Esophagus muscularis mucosa (tissue), 4 donors: ENCODE measurements at regions not wholly inside any gene's neighbourhood (a gene's known extent, or its start where the extent isn't known, plus 50 kb on each side); places are given as distances from the start of the nearest gene placed in this dataset.

ENCODE experiments used
- DNase-seq: peaks from one replicate; pipeline ENCODE4 v3.0.0-alpha.2; 2017; ENCODE audit errors: extremely low spot score
- H3K27ac ChIP-seq, 4 donors: fragments of 200-600 bp; sonication (generic); replicated peaks in 1 of 4; 1 replicate in 3 of 4; 2 replicates in 1 of 4; pipeline ENCODE4 v1.5.1; 2016 to 2019; ENCODE audit warnings: mild to moderate bottlenecking in 1 of 4
- H3K27me3 ChIP-seq, 4 donors: fragments of 200-600 bp; sonication (generic); one replicate each; pipeline versions ENCODE4 v1.5.1 to v1.6.0; 2016 to 2019
- H3K36me3 ChIP-seq, 4 donors: fragments of 200-600 bp; sonication (generic); one replicate each; pipeline ENCODE4 v1.5.1; 2016 to 2019
- H3K4me1 ChIP-seq, 4 donors: fragments of 200-600 bp; sonication (generic); one replicate each; pipeline ENCODE4 v1.5.1; 2016 to 2019
- H3K4me3 ChIP-seq, 4 donors: fragments of 200-600 bp; sonication (generic); 1 replicate in 2 of 4; 2 replicates in 2 of 4; pipeline ENCODE4 v1.5.1; 2016 to 2019; ENCODE audit warnings: mild to moderate bottlenecking in 4 of 4, moderate library complexity in 1 of 4
- H3K9me3 ChIP-seq, 4 donors: fragments of 200-600 bp; sonication (generic); 1 replicate in 3 of 4; 2 replicates in 1 of 4; pipeline ENCODE4 v1.5.1; 2016 to 2019
- EP300 ChIP-seq: sonication (generic); formaldehyde crosslinking; IDR thresholded peaks from one replicate; pipeline ENCODE4 v1.6.1; 2017; ENCODE audit warnings: antibody characterized with exemption
- POLR2A ChIP-seq: fragments of 450-650 bp; IDR thresholded peaks from one replicate; pipeline ENCODE4 v1.6.1; 2017; ENCODE audit warnings: antibody characterized with exemption, moderate library complexity, mild to moderate bottlenecking, low read depth
- POLR2AphosphoS5 ChIP-seq, 2 donors: sonication (generic); formaldehyde crosslinking; IDR thresholded peaks; one replicate each; pipeline ENCODE4 v1.6.1; 2017; ENCODE audit warnings: antibody characterized with exemption in 2 of 2
- WGBS: methylation state at CpG from one replicate; pipeline ENCODE4 v1.1.5; 2018; 5-methylcytosine and 5-hydroxymethylcytosine counted together
- intact Hi-C: fragments of 100-400 bp; cut with DNase I; formaldehyde crosslinking; loops from one replicate; pipeline ENCODE4 v1.15.1; 2023
- TF ChIP-seq, protein P1 (sequence below), 3 experiments: fragments of 200-600 bp in 2 of 3; fragments of 450-650 bp in 1 of 3; sonication (generic) in 2 of 3; IDR thresholded peaks; one replicate each; pipeline ENCODE4 v1.5.1; 2017 to 2019; ENCODE audit warnings: antibody characterized with exemption in 3 of 3, mild to moderate bottlenecking in 2 of 3, moderate library complexity in 1 of 3

DNA sequence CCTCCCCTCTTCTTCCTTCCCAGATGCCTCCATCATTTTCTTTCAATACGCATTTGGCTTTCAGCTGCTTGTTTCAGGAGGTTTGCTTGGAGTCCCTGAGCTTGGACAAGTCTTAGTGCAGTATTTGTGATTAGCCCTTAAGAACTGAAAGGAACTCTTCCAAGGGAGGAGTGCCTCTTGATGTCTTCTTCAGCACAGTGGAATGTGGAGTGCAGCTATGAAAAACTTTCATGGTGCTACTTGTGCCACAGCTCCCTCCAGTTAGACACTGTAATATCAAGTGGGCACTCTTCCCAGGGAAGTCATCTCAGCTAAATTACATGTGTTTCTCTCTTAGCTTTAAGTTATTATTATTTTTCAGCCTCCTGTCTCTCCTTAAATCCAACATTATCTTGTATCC is 173.1 kb downstream of the NECTIN3 start:
- no peak for DNase-seq
- no peak for TF ChIP-seq POLR2A
- TF ChIP-seq, protein P1, sequence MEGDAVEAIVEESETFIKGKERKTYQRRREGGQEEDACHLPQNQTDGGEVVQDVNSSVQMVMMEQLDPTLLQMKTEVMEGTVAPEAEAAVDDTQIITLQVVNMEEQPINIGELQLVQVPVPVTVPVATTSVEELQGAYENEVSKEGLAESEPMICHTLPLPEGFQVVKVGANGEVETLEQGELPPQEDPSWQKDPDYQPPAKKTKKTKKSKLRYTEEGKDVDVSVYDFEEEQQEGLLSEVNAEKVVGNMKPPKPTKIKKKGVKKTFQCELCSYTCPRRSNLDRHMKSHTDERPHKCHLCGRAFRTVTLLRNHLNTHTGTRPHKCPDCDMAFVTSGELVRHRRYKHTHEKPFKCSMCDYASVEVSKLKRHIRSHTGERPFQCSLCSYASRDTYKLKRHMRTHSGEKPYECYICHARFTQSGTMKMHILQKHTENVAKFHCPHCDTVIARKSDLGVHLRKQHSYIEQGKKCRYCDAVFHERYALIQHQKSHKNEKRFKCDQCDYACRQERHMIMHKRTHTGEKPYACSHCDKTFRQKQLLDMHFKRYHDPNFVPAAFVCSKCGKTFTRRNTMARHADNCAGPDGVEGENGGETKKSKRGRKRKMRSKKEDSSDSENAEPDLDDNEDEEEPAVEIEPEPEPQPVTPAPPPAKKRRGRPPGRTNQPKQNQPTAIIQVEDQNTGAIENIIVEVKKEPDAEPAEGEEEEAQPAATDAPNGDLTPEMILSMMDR (IDR thresholded peaks at IDR 0.05) = no peak
- no peak for TF ChIP-seq POLR2AphosphoS5 (IDR thresholded peaks at IDR 0.05)
- TF ChIP-seq EP300 = no peak
- Histone ChIP-seq H3K4me3 (no peak overlapping the region), H3K4me1 (no peaks in the 10 kb centered on the region), H3K36me3 (no peaks in the 10 kb centered on the region), H3K27me3 (no peaks in the 10 kb centered on the region), H3K9me3 (peaks cover 0 to 16% (median 2%) of the 10 kb centered on the region in 4 donors), H3K27ac (no peak overlapping the region)
- intact Hi-C loops = no loop called here
- WGBS = 75% methylated on average over 1 of the region's 1 CpG

DNA sequence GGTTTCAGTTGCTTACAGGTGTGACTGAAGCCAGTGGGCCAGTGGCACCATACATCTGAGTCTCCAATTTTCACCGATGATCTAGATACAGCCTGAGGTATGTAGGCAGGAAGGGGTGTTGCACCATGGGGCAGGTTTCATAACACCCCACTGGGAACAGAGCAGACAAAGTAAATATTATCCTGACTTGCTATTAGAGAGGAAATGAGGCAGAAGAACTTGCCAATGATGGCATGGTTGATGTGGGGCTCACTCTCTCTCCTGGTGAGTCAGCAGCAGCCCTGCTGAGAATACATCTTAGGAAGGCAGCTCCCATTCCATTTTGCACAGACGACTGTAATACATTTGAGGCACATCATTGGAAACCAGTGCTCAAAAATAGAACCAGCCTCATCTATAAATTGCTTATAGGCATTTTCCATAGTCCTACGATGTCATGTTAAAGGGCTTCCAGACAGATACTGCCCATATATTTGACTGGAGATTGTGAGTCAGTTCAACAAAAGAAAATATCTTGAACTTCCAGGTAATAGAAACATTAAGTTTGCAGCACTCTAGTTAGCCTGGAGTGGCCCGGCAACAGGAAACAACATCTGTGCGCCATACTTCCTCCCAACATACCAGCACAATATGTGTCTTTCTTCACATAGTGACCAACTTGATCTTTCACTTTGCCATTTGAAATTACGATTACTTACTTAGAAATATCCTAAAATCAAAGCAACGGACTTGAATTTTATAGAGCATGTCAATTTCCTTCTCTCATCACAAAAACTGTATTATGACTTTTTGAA is 175.5 kb downstream of the NECTIN3 start:
- Histone ChIP-seq H3K36me3 (no peaks in the 10 kb centered on the region), H3K27ac (no peak overlapping the region), H3K9me3 (peaks cover 0 to 11% (median under 1%) of the 10 kb centered on the region in 4 donors), H3K4me1 (no peaks in the 10 kb centered on the region), H3K4me3 (no peak overlapping the region), H3K27me3 (no peaks in the 10 kb centered on the region)
- 85% methylated on average over 7 of the region's 7 CpGs for WGBS
- intact Hi-C loops = no loop called here
- no peak for DNase-seq
- no peak for TF ChIP-seq EP300
- TF ChIP-seq, protein P1 (IDR thresholded peaks at IDR 0.05) = no peak
- no peak for TF ChIP-seq POLR2AphosphoS5 (IDR thresholded peaks at IDR 0.05)
- no peak for TF ChIP-seq POLR2A

DNA sequence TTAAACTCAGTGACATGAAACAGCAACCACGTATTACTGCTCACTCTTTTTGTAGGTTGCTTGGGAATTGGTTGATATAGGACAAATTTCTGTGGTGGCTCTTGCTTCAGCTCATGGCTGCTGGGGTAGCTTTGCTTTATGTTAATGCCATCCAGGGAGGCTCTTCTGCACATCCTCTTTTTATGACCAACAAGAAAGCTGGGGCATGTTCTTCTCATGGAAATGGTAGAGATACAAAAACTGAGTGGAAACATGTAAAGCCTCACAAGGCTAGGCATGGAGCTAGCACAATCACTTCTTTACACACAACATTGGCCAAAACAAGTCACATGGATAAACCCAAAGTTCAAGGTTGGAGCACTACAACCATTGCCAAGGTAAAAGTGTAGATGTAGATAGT is 176.8 kb downstream of the NECTIN3 start:
- intact Hi-C loops = no loop called here
- DNase-seq = no peak
- Histone ChIP-seq H3K27ac (no peak overlapping the region), H3K27me3 (no peaks in the 10 kb centered on the region), H3K4me3 (no peak overlapping the region), H3K9me3 (no peaks in the 10 kb centered on the region), H3K36me3 (no peaks in the 10 kb centered on the region), H3K4me1 (no peaks in the 10 kb centered on the region)
- 56% methylated on average over 1 of the region's 1 CpG for WGBS
- no peak for TF ChIP-seq POLR2AphosphoS5 (IDR thresholded peaks at IDR 0.05)
- TF ChIP-seq POLR2A = no peak
- TF ChIP-seq, protein P1 (IDR thresholded peaks at IDR 0.05) = no peak
- TF ChIP-seq EP300 = no peak

DNA sequence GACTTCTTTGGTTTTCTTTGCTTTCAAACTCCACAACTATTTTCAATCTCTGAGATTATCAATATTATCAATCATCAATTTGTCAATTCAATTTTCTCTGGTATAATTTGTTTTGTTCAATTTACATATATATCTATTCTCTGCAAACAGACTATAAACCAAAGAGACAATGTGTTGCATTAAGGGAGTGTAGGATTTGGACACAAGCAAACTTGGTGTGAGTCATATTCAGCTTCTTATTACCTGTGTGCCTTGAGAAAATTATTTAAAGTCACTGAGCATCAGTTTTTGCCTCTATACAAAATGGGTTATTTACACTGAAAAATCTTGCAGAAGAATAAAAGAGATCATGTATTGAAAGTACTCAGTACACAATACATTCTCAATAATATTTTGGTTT is 177.8 kb downstream of the NECTIN3 start:
- TF ChIP-seq, protein P1 (IDR thresholded peaks at IDR 0.05) = no peak
- TF ChIP-seq POLR2AphosphoS5 (IDR thresholded peaks at IDR 0.05) = no peak
- no peak for TF ChIP-seq EP300
- H3K9me3 ChIP-seq = no peaks in the 10 kb centered on the region
- intact Hi-C loops = no loop called here
- H3K4me1 ChIP-seq = no peaks in the 10 kb centered on the region
- no peaks in the 10 kb centered on the region for H3K36me3 ChIP-seq
- no peaks in the 10 kb centered on the region for H3K27me3 ChIP-seq
- no peak for DNase-seq
- H3K4me3 ChIP-seq = no peak overlapping the region
- H3K27ac ChIP-seq = no peak overlapping the region

GRCh38 chr3:111252779-111253178 is 181.2 kb downstream of the NECTIN3 start:
- intact Hi-C loops = no loop called here
- no peak overlapping the region for H3K27ac ChIP-seq
- no peak overlapping the region for H3K4me3 ChIP-seq
- no peaks in the 10 kb centered on the region for H3K27me3 ChIP-seq
- 49% methylated on average over 3 of the region's 3 CpGs for WGBS
- no peaks in the 10 kb centered on the region for H3K4me1 ChIP-seq
- TF ChIP-seq, protein P1 (IDR thresholded peaks at IDR 0.05) = no peak
- TF ChIP-seq POLR2AphosphoS5 (IDR thresholded peaks at IDR 0.05) (no peak), POLR2A (no peak), EP300 (no peak)
- H3K36me3 ChIP-seq = no peaks in the 10 kb centered on the region
- DNase-seq = no peak
- no peaks in the 10 kb centered on the region for H3K9me3 ChIP-seq
